H1 (cell line): ENCODE measurements at regions not wholly inside any gene's neighbourhood (a gene's known extent, or its start where the extent isn't known, plus 50 kb on each side); places are given as distances from the start of the nearest gene placed in this dataset.

Experiments used
- CHD2 ChIP-seq: IDR thresholded peaks from 2 replicates; pipeline ENCODE4 v1.6.1; 2012; ENCODE audit warnings: low read length, improper control_type of control experiment
- CHD7 ChIP-seq: fragments of 300-600 bp; sonication (generic); IDR thresholded peaks from 2 replicates; pipeline ENCODE4 v1.7.1; 2012; ENCODE audit warnings: low read length, moderate library complexity, mild to moderate bottlenecking, inconsistent platforms; ENCODE audit not compliant: insufficient replicate concordance
- CTCF ChIP-seq, 3 experiments: IDR thresholded peaks; 1 replicate in 2 of 3; 2 replicates in 1 of 3; pipeline versions ENCODE4 v1.5.1 to v1.6.1; 2011; ENCODE audit warnings: low read length in 3 of 3, mild to moderate bottlenecking in 3 of 3, inconsistent platforms in 2 of 3, low read depth in 1 of 3, moderate library complexity in 1 of 3; ENCODE audit not compliant: insufficient read depth in 1 of 3; ENCODE audit errors: control extremely low read depth in 1 of 3
- E2F6 ChIP-seq: IDR thresholded peaks from 2 replicates; pipeline ENCODE4 v1.6.1; 2012; ENCODE audit warnings: inconsistent platforms
- HDAC6 ChIP-seq: IDR thresholded peaks from one replicate; pipeline ENCODE4 v1.7.1; 2012; ENCODE audit warnings: low read depth, mild to moderate bottlenecking, inconsistent platforms, low read length, moderate library complexity
- KDM5A ChIP-seq: fragments of 200-600 bp; IDR thresholded peaks from 2 replicates; pipeline ENCODE4 v1.7.1; 2012; ENCODE audit warnings: mild to moderate bottlenecking, low read length, inconsistent platforms, mixed read lengths
- SIX5 ChIP-seq: IDR thresholded peaks from 2 replicates; pipeline ENCODE4 v1.6.1; 2011; ENCODE audit warnings: mild to moderate bottlenecking, low read depth, low read length
- ZNF274 ChIP-seq: IDR thresholded peaks from 2 replicates; pipeline ENCODE4 v1.7.0; 2012; ENCODE audit warnings: low read length, borderline replicate concordance; ENCODE audit errors: extremely low read depth

GRCh38 chr18:33900638-33901037 lies 322.6 kb downstream of the ASXL3 start (continued):
- no peak for TF ChIP-seq CHD7
- TF ChIP-seq CHD2: no peak
- TF ChIP-seq KDM5A: no peak
- no peak for TF ChIP-seq HDAC6
- TF ChIP-seq SIX5: no peak
- TF ChIP-seq CTCF (IDR thresholded peaks at IDR 0.05; ENCODE audit: control extremely low read depth in 1 of 3, insufficient read depth in 1 of 3, low read depth in 1 of 3, low read length in 3 of 3): no peak
- no peak for TF ChIP-seq ZNF274
- TF ChIP-seq E2F6: no peak
